GM23338 (cell line): ENCODE measurements at regions not wholly inside any gene's neighbourhood (a gene's known extent, or its start where the extent isn't known, plus 50 kb on each side); places are given as distances from the start of the nearest gene placed in this dataset.

Experiments used
- ATAC-seq: fragments of 200-7000 bp; cut with Tn5 transposase; 3 replicates; pipeline ENCODE4 v1.9.1; 2020
- DNase-seq: peaks from one replicate; pipeline ENCODE4 v3.0.0-alpha.2; 2015; ENCODE audit warnings: low spot score
- H2AFZ ChIP-seq: fragments of 200-600 bp; sonication (generic); 2 replicates; pipeline ENCODE4 v1.8.0; 2016; ENCODE audit warnings: antibody characterized with exemption, mild to moderate bottlenecking, moderate library complexity
- H3F3A ChIP-seq: fragments of 200-600 bp; sonication (generic); replicated peaks from 2 replicates; pipeline ENCODE4 v1.8.0; 2017; ENCODE audit warnings: antibody characterized with exemption, mixed run types, low read depth
- H3K27ac ChIP-seq: fragments of 200-600 bp; sonication (generic); 2 replicates; pipeline ENCODE4 v1.6.1; 2016; ENCODE audit warnings: low read depth
- H3K27me3 ChIP-seq: fragments of 200-600 bp; sonication (generic); 2 replicates; pipeline ENCODE4 v1.8.0; 2016; ENCODE audit warnings: mild to moderate bottlenecking, mixed run types, moderate library complexity; ENCODE audit not compliant: insufficient read depth
- H3K36me3 ChIP-seq: fragments of 200-600 bp; sonication (generic); 2 replicates; pipeline ENCODE4 v1.8.0; 2016; ENCODE audit warnings: mild to moderate bottlenecking; ENCODE audit not compliant: insufficient read depth
- H3K4me1 ChIP-seq: fragments of 200-600 bp; sonication (generic); 2 replicates; pipeline ENCODE4 v1.8.0; 2016; ENCODE audit warnings: mild to moderate bottlenecking, moderate library complexity; ENCODE audit not compliant: insufficient read depth
- H3K4me2 ChIP-seq: fragments of 200-600 bp; sonication (generic); 2 replicates; pipeline ENCODE4 v1.7.1; 2017; ENCODE audit warnings: mixed run types
- H3K4me3 ChIP-seq: fragments of 200-600 bp; sonication (generic); 2 replicates; pipeline ENCODE4 v1.6.1; 2016; ENCODE audit warnings: mixed run types
- H3K79me2 ChIP-seq: fragments of 200-600 bp; sonication (generic); replicated peaks from 2 replicates; pipeline ENCODE4 v1.8.0; 2017; ENCODE audit warnings: mild to moderate bottlenecking; ENCODE audit not compliant: insufficient read depth
- H3K9me2 ChIP-seq: fragments of 200-600 bp; sonication (generic); 2 replicates; pipeline ENCODE4 v1.8.0; 2017; ENCODE audit not compliant: insufficient read depth
- H4K20me1 ChIP-seq: fragments of 200-600 bp; sonication (generic); replicated peaks from 2 replicates; pipeline ENCODE4 v1.8.0; 2017; ENCODE audit warnings: mild to moderate bottlenecking; ENCODE audit not compliant: insufficient read depth
- H3K27ac Mint-ChIP-seq: 2 replicates; pipeline ENCODE4 v1.8.0; 2020; ENCODE audit warnings: inconsistent platforms, mild to moderate bottlenecking, moderate library complexity, mixed read lengths
- H3K27me3 Mint-ChIP-seq: 3 replicates; pipeline ENCODE4 v1.8.0; 2022; ENCODE audit warnings: low read depth, mild to moderate bottlenecking, moderate library complexity, mixed read lengths, inconsistent platforms; ENCODE audit not compliant: insufficient read depth, poor library complexity
- H3K36me3 Mint-ChIP-seq: 3 replicates; pipeline ENCODE4 v1.8.0; 2021; ENCODE audit warnings: low read depth, mild to moderate bottlenecking, inconsistent platforms, moderate library complexity, mixed read lengths
- H3K4me1 Mint-ChIP-seq: 3 replicates; pipeline ENCODE4 v1.8.0; 2020; ENCODE audit warnings: mild to moderate bottlenecking, inconsistent platforms, mixed read lengths
- H3K4me3 Mint-ChIP-seq: 3 replicates; pipeline ENCODE4 v1.8.0; 2021; ENCODE audit warnings: moderate library complexity, mild to moderate bottlenecking, inconsistent platforms, mixed read lengths
- H3K9me3 Mint-ChIP-seq: 3 replicates; pipeline ENCODE4 v1.8.0; 2020; ENCODE audit warnings: moderate library complexity, mild to moderate bottlenecking, inconsistent platforms, mixed read lengths
- CREB1 ChIP-seq: fragments of 250-450 bp; sonication (Bioruptor Pico); IDR thresholded peaks from 2 replicates; pipeline ENCODE4 v1.5.0; 2020; ENCODE audit warnings: low read depth, mild to moderate bottlenecking, moderate library complexity
- EZH2 ChIP-seq: fragments of 200-600 bp; sonication (generic); IDR thresholded peaks from one replicate; pipeline ENCODE4 v1.8.0; 2017; ENCODE audit warnings: antibody characterized with exemption, mild to moderate bottlenecking, low read depth; ENCODE audit not compliant: unreplicated experiment
- EZH2phosphoT487 ChIP-seq: fragments of 200-600 bp; sonication (generic); IDR thresholded peaks from one replicate; pipeline ENCODE4 v1.8.1; 2018; ENCODE audit warnings: antibody characterized with exemption; ENCODE audit not compliant: unreplicated experiment
- JUNB ChIP-seq: IDR thresholded peaks from one replicate; pipeline ENCODE4 v1.6.1; 2016; ENCODE audit warnings: antibody characterized with exemption; ENCODE audit not compliant: unreplicated experiment
- NANOG ChIP-seq: IDR thresholded peaks from 2 replicates; pipeline ENCODE4 v1.6.1; 2016; ENCODE audit warnings: antibody characterized with exemption, borderline replicate concordance
- POLR2AphosphoS5 ChIP-seq: IDR thresholded peaks from 2 replicates; pipeline ENCODE4 v1.6.1; 2016; ENCODE audit warnings: antibody characterized with exemption, low read depth
- REST ChIP-seq: IDR thresholded peaks from one replicate; pipeline ENCODE4 v1.6.1; 2018; ENCODE audit warnings: antibody characterized with exemption; ENCODE audit not compliant: unreplicated experiment
- STAT1 ChIP-seq: IDR thresholded peaks from one replicate; pipeline ENCODE4 v1.6.1; 2016; ENCODE audit warnings: antibody characterized with exemption; ENCODE audit not compliant: unreplicated experiment
- ZNF114 ChIP-seq: fragments of 250-450 bp; sonication (Bioruptor Pico); IDR thresholded peaks from 2 replicates; pipeline ENCODE4 v1.5.0; 2020; ENCODE audit warnings: mild to moderate bottlenecking, moderate library complexity
- ZNF331 ChIP-seq: fragments of 250-450 bp; sonication (Bioruptor Pico); IDR thresholded peaks from 2 replicates; pipeline ENCODE4 v1.5.0; 2020; ENCODE audit warnings: low read depth, mild to moderate bottlenecking, moderate library complexity
- TF ChIP-seq, protein P1 (sequence below), 2 experiments: fragments of 200-600 bp in 1 of 2; sonication (generic) in 1 of 2; conservative IDR thresholded peaks; 2 replicates each; pipeline versions ENCODE4 v1.5.1 to v1.6.1; 2016 to 2017; ENCODE audit warnings: antibody characterized with exemption in 2 of 2, low read depth in 2 of 2, mild to moderate bottlenecking in 2 of 2, moderate library complexity in 1 of 2
- TF ChIP-seq, protein P2 (sequence below): IDR thresholded peaks from 2 replicates; pipeline ENCODE4 v1.6.1; 2016; ENCODE audit warnings: antibody characterized with exemption
- TF ChIP-seq, protein P3 (sequence below): fragments of 250-450 bp; sonication (Bioruptor Pico); IDR thresholded peaks from 2 replicates; pipeline ENCODE4 v1.5.0; 2020; ENCODE audit warnings: mild to moderate bottlenecking, moderate library complexity

DNA sequence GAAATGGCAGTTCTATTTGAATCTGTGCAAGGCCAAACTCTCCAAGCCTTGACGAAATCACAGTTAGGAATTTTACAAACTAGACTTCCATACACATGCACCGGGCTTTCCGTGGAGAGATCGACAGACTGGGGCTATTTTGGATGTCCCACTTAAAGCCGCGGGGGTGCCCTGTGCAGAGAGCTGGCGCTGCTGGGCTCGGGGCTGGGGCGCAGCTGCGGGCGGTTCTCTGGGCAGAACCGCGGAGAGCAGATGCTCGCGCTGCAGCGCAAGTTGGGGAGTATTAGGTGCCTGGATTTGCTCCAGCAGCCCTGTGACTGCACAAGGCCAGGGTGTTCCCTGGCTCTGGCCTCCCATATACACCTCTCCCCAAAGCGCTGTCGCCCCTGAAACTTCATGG, 67.2 kb downstream of the SPATA19 start:
- Mint-ChIP-seq H3K9me3 (peaks cover 29% of the 10 kb centered on the region), H3K4me3 (no peak overlapping the region), H3K27ac (no peak overlapping the region), H3K4me1 (peaks cover 2% of the 10 kb centered on the region; the same call in 2 of the 3 replicates), H3K27me3 (peaks cover 4% of the 10 kb centered on the region), H3K36me3 (peaks cover 4% of the 10 kb centered on the region; the same call in 1 of the 3 replicates)
- TF ChIP-seq ZNF331 (CRISPR knock-in tag) (no peak), REST (no peak), EZH2 (no peak), ZNF114 (no peak), EZH2phosphoT487 (no peak), STAT1 (no peak), NANOG (no peak), POLR2AphosphoS5 (no peak), JUNB (no peak), CREB1 (no peak)
- TF ChIP-seq, protein P1, sequence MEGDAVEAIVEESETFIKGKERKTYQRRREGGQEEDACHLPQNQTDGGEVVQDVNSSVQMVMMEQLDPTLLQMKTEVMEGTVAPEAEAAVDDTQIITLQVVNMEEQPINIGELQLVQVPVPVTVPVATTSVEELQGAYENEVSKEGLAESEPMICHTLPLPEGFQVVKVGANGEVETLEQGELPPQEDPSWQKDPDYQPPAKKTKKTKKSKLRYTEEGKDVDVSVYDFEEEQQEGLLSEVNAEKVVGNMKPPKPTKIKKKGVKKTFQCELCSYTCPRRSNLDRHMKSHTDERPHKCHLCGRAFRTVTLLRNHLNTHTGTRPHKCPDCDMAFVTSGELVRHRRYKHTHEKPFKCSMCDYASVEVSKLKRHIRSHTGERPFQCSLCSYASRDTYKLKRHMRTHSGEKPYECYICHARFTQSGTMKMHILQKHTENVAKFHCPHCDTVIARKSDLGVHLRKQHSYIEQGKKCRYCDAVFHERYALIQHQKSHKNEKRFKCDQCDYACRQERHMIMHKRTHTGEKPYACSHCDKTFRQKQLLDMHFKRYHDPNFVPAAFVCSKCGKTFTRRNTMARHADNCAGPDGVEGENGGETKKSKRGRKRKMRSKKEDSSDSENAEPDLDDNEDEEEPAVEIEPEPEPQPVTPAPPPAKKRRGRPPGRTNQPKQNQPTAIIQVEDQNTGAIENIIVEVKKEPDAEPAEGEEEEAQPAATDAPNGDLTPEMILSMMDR (conservative IDR thresholded peaks at IDR 0.05; ENCODE audit: low read depth in 2 of 2), result no peak
- TF ChIP-seq, protein P2, sequence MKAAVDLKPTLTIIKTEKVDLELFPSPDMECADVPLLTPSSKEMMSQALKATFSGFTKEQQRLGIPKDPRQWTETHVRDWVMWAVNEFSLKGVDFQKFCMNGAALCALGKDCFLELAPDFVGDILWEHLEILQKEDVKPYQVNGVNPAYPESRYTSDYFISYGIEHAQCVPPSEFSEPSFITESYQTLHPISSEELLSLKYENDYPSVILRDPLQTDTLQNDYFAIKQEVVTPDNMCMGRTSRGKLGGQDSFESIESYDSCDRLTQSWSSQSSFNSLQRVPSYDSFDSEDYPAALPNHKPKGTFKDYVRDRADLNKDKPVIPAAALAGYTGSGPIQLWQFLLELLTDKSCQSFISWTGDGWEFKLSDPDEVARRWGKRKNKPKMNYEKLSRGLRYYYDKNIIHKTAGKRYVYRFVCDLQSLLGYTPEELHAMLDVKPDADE, result no peak
- TF ChIP-seq, protein P3, sequence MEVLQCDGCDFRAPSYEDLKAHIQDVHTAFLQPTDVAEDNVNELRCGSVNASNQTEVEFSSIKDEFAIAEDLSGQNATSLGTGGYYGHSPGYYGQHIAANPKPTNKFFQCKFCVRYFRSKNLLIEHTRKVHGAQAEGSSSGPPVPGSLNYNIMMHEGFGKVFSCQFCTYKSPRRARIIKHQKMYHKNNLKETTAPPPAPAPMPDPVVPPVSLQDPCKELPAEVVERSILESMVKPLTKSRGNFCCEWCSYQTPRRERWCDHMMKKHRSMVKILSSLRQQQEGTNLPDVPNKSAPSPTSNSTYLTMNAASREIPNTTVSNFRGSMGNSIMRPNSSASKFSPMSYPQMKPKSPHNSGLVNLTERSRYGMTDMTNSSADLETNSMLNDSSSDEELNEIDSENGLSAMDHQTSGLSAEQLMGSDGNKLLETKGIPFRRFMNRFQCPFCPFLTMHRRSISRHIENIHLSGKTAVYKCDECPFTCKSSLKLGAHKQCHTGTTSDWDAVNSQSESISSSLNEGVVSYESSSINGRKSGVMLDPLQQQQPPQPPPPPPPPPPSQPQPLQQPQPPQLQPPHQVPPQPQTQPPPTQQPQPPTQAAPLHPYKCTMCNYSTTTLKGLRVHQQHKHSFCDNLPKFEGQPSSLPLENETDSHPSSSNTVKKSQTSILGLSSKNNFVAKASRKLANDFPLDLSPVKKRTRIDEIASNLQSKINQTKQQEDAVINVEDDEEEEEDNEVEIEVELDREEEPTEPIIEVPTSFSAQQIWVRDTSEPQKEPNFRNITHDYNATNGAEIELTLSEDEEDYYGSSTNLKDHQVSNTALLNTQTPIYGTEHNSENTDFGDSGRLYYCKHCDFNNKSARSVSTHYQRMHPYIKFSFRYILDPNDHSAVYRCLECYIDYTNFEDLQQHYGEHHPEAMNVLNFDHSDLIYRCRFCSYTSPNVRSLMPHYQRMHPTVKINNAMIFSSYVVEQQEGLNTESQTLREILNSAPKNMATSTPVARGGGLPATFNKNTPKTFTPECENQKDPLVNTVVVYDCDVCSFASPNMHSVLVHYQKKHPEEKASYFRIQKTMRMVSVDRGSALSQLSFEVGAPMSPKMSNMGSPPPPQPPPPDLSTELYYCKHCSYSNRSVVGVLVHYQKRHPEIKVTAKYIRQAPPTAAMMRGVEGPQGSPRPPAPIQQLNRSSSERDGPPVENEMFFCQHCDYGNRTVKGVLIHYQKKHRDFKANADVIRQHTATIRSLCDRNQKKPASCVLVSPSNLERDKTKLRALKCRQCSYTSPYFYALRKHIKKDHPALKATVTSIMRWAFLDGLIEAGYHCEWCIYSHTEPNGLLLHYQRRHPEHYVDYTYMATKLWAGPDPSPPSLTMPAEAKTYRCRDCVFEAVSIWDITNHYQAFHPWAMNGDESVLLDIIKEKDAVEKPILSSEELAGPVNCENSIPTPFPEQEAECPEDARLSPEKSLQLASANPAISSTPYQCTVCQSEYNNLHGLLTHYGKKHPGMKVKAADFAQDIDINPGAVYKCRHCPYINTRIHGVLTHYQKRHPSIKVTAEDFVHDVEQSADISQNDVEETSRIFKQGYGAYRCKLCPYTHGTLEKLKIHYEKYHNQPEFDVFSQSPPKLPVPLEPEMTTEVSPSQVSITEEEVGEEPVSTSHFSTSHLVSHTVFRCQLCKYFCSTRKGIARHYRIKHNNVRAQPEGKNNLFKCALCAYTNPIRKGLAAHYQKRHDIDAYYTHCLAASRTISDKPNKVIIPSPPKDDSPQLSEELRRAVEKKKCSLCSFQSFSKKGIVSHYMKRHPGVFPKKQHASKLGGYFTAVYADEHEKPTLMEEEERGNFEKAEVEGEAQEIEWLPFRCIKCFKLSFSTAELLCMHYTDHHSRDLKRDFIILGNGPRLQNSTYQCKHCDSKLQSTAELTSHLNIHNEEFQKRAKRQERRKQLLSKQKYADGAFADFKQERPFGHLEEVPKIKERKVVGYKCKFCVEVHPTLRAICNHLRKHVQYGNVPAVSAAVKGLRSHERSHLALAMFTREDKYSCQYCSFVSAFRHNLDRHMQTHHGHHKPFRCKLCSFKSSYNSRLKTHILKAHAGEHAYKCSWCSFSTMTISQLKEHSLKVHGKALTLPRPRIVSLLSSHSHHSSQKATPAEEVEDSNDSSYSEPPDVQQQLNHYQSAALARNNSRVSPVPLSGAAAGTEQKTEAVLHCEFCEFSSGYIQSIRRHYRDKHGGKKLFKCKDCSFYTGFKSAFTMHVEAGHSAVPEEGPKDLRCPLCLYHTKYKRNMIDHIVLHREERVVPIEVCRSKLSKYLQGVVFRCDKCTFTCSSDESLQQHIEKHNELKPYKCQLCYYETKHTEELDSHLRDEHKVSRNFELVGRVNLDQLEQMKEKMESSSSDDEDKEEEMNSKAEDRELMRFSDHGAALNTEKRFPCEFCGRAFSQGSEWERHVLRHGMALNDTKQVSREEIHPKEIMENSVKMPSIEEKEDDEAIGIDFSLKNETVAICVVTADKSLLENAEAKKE (CRISPR knock-in tag), result no peak
- Histone ChIP-seq H4K20me1 (no peaks in the 10 kb centered on the region), H3K4me3 (no peak overlapping the region), H3K9me2 (peaks cover 6% of the 10 kb centered on the region; the same call in 1 of the 2 replicates), H2AFZ (peak overlapping the region; percentile 72), H3F3A (no peaks in the 10 kb centered on the region), H3K4me1 (no peaks in the 10 kb centered on the region), H3K36me3 (no peaks in the 10 kb centered on the region), H3K27me3 (no peaks in the 10 kb centered on the region), H3K79me2 (no peaks in the 10 kb centered on the region), H3K4me2 (no peak overlapping the region), H3K27ac (no peak overlapping the region)
- ATAC-seq (peak; percentile 85), DNase-seq (peak; percentile 14)
